T-helper 2 cell treated with Interferon-gamma antibody and Interleukin-4, amounts not matched to agents 5 μg/mL and 100 μg/mL, for 36 hours (primary cell): ENCODE measurements at regions not wholly inside any gene's neighbourhood (a gene's known extent, or its start where the extent isn't known, plus 50 kb on each side); places are given as distances from the start of the nearest gene placed in this dataset.

Experiments
- DNase-seq: peaks from one replicate; pipeline ENCODE4 v3.0.0; 2021; ENCODE audit warnings: low spot score
- H3K27ac Mint-ChIP-seq: one replicate; pipeline ENCODE4 v1.8.0; 2021; ENCODE audit warnings: mild to moderate bottlenecking, mixed read lengths
- H3K27me3 Mint-ChIP-seq: one replicate; pipeline ENCODE4 v1.8.0; 2021; ENCODE audit warnings: low read depth, mixed read lengths
- H3K36me3 Mint-ChIP-seq: one replicate; pipeline ENCODE4 v1.8.0; 2021; ENCODE audit warnings: low read depth, mixed read lengths
- H3K4me1 Mint-ChIP-seq: one replicate; pipeline ENCODE4 v1.8.0; 2021; ENCODE audit warnings: low read depth, mixed read lengths
- H3K4me3 Mint-ChIP-seq: one replicate; pipeline ENCODE4 v1.8.0; 2022; ENCODE audit warnings: mild to moderate bottlenecking, moderate library complexity, mixed read lengths
- H3K9me3 Mint-ChIP-seq: one replicate; pipeline ENCODE4 v1.8.0; 2021; ENCODE audit warnings: mixed read lengths

DNA sequence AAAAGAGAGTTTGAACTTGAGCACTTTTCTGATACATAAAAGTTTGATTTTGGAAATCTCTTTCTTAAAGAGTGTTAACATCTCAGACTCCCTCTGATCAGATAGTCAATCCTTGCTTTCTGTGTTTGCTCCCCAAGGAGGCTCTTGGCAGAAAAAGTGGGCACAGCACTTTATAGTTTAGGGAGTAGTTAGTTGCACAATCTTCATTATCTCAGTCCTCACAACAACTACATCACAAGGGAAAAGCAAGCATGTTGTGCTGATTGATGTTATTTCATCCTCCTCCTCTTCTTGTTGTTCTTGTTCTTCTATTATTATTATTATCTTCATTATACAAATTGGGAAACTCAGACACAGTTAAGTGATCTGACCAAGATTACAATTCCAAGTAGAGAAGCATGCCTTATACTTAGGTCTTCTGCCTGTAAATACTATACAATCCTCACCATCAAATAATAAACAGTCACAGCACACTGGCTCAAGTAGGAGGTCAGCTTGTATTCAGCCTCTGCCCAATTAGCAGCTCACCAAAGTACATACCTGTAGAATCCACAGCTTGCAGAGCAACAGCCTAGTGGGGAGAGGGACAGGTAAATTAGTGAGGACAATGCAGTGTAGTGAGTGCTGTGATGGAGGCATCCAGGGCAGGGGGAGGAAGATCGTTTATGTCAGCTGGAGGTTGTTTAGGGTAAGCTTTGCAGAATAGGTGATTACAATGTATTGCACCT, 304.1 kb upstream of the MME start:
- Mint-ChIP-seq H3K4me1 (no peaks in the 10 kb centered on the region), H3K36me3 (no peaks in the 10 kb centered on the region), H3K9me3 (peaks cover 7% of the 10 kb centered on the region), H3K27ac (no peak overlapping the region), H3K27me3 (no peaks in the 10 kb centered on the region), H3K4me3 (no peak overlapping the region)
- no peak for DNase-seq

DNA sequence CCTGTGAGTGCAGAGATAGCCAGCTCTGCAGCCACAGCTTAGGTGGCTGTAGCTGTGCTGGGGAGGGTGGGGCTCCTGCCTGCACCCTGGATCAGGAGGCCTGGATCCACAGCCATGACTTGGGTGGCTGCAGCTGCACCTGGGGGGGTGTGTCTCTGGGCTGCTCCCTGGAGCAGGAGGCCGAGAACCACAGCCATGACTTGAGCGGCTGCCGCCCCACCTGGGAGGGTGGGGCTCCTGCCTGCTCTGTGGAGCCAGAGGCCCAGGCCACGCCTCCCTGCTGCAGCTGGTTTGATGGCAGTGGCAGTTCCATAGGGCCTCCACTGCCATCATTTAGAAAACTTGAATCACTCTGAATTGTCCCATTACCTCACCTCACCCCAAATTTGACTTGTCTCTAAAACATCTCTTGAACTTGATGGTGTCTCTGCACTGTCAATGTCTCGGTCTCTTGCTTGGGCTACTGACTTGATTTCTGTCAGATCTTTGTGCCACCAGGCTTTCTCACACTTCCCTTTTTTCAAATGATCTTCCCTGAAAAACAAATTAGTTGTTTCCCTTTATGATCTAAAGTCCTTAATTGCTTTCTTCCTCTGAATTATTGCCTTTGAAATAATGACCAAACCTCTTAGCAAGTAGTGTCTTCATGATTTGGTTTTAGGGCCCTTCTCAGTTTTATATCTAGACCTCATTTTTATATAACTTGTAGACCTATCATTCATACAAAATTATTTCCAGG, 313.2 kb upstream of the MME start:
- no peak overlapping the region for H3K4me3 Mint-ChIP-seq

DNA sequence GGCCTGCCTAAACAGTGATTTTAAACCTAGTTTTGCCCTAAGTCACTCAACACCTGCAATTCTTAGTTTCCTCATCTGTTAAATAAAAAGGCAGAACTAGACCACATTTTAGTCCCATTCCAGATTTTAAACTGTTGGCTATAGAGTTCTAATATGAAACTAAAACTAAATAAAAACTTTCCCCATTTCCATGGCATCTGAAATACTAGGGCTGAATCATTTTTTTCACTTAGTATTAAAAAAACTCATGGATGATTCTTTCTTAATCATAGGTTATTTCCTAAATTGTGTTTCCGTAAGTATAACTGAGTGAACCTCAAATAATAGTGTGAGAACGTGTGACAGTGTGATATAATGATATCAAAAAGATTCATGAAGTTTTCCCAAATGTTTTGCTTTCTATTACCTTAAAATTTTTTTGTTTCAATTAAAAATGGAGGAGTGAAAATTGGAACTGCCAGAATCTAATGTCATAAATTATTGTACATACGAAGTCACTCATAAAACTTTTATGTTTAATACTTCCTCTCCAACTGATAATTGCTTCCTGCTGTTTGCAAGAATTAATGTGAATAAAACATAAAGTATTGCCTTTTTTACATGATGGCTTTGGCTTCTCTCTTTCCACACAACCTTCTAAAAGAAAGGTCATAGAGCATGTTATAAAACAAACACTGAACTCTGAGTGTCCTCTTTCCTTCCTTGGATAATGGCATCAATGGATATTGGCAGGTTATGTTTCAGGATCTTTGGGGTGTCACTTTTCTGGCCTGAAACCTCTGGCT, 315.1 kb upstream of the MME start:
- H3K27me3 Mint-ChIP-seq, result no peaks in the 10 kb centered on the region
- no peaks in the 10 kb centered on the region for H3K4me1 Mint-ChIP-seq
- H3K27ac Mint-ChIP-seq, result no peak overlapping the region

More for the DNA sequence above, 313.2 kb upstream of the MME start:
- Mint-ChIP-seq H3K27me3 (no peaks in the 10 kb centered on the region), H3K9me3 (peaks cover 7% of the 10 kb centered on the region), H3K27ac (no peak overlapping the region), H3K4me1 (no peaks in the 10 kb centered on the region), H3K36me3 (no peaks in the 10 kb centered on the region)
- DNase-seq, result no peak

DNA sequence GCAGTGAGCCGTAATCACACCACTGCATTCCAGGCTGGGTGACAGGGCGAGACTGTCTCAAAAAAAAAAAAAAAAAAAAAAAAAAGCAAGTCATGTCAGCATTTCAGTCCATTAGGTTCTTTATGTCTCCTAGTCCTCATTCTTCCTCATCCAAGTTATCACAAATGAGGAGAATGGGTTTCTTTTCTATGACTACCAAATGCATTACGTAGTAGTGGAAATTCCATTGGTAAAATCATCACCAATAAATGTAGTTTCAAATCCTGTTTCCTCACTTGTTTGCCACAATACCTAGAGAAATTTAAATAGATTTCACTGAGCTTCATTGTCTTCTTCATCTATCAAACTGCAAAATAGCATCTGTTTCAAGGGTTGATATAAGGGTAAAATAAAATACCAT, 317.6 kb upstream of the MME start:
- no peak for DNase-seq
- no peaks in the 10 kb centered on the region for H3K9me3 Mint-ChIP-seq
- H3K36me3 Mint-ChIP-seq, result no peaks in the 10 kb centered on the region
- no peak overlapping the region for H3K4me3 Mint-ChIP-seq
- no peak overlapping the region for H3K27ac Mint-ChIP-seq
- H3K4me1 Mint-ChIP-seq, result no peaks in the 10 kb centered on the region
- no peaks in the 10 kb centered on the region for H3K27me3 Mint-ChIP-seq

More for the DNA sequence above, 315.1 kb upstream of the MME start:
- H3K9me3 Mint-ChIP-seq, result no peaks in the 10 kb centered on the region
- DNase-seq, result no peak
- no peak overlapping the region for H3K4me3 Mint-ChIP-seq
- H3K36me3 Mint-ChIP-seq, result no peaks in the 10 kb centered on the region

DNA sequence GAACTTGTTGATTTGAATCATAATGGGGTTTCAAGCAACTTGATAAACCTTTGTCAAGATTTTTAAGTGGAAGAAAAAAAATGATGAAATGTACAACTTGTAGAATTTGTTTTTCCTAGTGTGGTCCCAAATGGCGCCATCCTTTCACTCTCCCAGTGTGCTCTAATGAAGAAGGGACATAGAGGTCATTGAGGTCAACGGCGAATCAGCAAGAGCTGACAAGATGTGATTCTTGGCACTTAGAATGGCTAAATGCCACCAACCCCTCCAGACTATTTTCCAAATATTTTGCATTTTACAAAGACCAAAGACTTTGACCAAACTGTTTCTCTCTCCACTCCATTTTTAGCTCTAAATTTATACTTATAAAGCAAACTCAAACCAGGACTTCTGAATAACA, 320.2 kb upstream of the MME start:
- H3K36me3 Mint-ChIP-seq, result no peaks in the 10 kb centered on the region
- no peaks in the 10 kb centered on the region for H3K27me3 Mint-ChIP-seq
- no peaks in the 10 kb centered on the region for H3K4me1 Mint-ChIP-seq
- H3K27ac Mint-ChIP-seq, result no peak overlapping the region
- H3K9me3 Mint-ChIP-seq, result no peaks in the 10 kb centered on the region
- no peak overlapping the region for H3K4me3 Mint-ChIP-seq
- no peak for DNase-seq

DNA sequence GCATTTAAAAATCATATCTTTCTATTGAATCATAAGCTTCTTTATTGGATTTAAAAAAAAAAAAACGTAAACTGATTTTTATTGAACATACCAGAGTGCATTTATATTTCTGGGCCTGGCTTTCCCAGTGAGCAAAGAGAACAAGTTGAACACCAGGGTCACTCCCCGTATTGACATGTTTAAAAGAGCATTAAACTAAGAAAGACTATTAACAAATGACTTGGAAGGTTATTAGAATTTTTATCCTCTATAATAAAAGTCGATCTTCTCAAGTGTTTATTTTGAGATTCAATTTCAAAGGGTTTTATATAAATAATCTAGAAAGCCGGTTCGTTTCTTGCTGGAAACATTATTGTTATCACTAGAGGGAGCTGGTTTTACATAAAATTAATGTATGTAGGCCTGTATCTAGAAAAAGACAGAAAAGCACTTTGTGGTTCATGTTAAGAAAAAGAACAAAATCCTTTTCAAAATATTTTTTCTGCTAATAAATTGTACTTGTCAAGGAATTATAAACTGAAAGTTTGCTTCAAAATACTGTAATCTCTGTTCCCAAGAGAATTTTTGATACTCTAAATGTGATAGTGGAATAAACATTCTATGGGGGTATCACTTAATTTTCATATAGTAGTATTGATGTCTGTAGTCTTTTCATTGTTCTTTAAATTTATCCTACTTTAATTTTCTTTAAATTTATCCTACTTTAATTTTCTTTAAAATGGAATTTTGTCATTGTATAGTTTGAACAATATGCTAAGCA, 321.8 kb upstream of the MME start:
- DNase-seq, result no peak
- Mint-ChIP-seq H3K9me3 (no peaks in the 10 kb centered on the region), H3K4me1 (no peaks in the 10 kb centered on the region), H3K27ac (no peak overlapping the region), H3K36me3 (no peaks in the 10 kb centered on the region), H3K4me3 (no peak overlapping the region), H3K27me3 (no peaks in the 10 kb centered on the region)

DNA sequence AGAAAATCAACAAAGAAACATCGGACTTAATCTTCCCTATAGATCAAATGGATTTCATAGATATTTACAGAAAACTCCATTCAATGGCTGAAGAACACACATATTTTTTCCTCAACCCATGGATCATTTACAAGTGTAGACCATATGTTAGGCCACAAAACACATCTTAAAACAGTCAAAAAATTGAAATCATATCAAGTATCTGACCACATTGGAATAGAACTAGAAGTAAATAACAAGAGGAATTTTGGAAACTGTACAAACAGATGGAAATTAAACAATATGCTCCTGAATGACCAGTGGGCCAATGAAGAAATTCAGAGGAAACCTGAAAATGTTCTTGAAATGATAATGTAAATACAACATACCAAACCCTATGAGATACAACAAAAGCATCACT, 323.1 kb upstream of the GPR149 start:
- H3K4me3 Mint-ChIP-seq, result no peak overlapping the region
- H3K27ac Mint-ChIP-seq, result no peak overlapping the region
- H3K4me1 Mint-ChIP-seq, result no peaks in the 10 kb centered on the region
- no peaks in the 10 kb centered on the region for H3K9me3 Mint-ChIP-seq
- DNase-seq, result no peak
- no peaks in the 10 kb centered on the region for H3K36me3 Mint-ChIP-seq
- H3K27me3 Mint-ChIP-seq, result no peaks in the 10 kb centered on the region

DNA sequence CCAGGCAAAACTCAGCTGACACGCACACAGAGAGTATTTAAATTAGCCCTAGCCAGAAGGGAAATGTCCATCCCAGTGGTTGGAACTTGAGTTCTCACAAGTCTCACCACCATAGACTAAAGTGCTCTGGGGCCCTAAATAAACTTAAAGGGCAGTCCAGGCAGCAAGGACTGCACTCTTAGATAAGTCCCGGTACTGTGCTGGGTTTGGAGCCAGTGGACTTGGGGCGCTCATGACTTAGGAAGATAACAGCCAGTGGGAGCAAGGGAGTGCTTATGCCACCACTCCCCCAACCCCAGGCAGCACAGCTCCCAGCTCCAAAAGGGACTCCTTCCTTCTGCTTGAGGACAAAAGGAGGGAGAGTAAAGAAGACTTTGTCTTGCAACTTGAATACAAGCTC, 319.5 kb upstream of the GPR149 start:
- Mint-ChIP-seq H3K36me3 (no peaks in the 10 kb centered on the region), H3K27me3 (no peaks in the 10 kb centered on the region), H3K27ac (no peak overlapping the region), H3K4me3 (no peak overlapping the region), H3K4me1 (no peaks in the 10 kb centered on the region), H3K9me3 (no peaks in the 10 kb centered on the region)
- DNase-seq, result no peak

DNA sequence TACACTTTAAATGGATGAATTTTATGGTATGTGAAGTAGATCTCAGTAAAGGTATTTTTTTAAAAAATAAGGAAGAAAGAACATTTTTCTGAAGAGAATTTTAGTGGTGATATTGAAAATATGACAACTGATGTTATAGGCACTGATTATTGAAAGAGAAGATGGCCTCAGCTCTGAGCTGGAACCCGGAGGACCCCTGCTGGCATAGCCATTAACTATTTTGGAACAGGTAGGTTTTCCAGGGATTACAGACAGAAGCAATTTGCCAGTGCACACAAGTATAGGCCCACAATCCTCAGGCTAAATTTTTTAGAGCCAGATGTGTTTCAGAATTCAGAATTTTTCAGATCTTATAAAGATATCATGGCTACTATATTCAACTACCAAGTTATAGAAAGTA, 315.9 kb upstream of the GPR149 start:
- H3K4me1 Mint-ChIP-seq, result no peaks in the 10 kb centered on the region
- no peaks in the 10 kb centered on the region for H3K27me3 Mint-ChIP-seq
- H3K27ac Mint-ChIP-seq, result no peak overlapping the region
- no peaks in the 10 kb centered on the region for H3K36me3 Mint-ChIP-seq
- H3K4me3 Mint-ChIP-seq, result no peak overlapping the region
- no peak for DNase-seq
- peaks cover 10% of the 10 kb centered on the region for H3K9me3 Mint-ChIP-seq

DNA sequence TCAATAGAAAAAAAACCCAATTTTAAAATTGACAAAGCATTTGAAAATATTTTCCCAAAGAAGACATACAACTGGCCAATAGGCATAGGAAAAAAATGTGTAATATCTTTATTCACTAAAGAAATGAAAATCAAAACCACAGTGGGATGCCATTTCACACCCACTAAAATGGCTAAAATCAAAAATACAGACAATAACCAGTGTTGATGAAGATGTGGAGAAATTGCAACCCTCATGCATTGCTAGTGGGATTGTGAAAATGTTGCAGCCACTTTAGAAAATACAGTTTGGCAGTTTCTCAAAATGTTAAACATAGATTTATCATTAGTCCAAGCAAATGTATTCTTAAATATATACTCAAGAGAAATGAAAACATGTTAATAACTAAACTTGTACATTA, 315.1 kb upstream of the GPR149 start:
- Mint-ChIP-seq H3K27ac (no peak overlapping the region), H3K27me3 (no peaks in the 10 kb centered on the region), H3K4me3 (no peak overlapping the region), H3K9me3 (peaks cover 15% of the 10 kb centered on the region), H3K4me1 (no peaks in the 10 kb centered on the region), H3K36me3 (no peaks in the 10 kb centered on the region)
- DNase-seq, result no peak

DNA sequence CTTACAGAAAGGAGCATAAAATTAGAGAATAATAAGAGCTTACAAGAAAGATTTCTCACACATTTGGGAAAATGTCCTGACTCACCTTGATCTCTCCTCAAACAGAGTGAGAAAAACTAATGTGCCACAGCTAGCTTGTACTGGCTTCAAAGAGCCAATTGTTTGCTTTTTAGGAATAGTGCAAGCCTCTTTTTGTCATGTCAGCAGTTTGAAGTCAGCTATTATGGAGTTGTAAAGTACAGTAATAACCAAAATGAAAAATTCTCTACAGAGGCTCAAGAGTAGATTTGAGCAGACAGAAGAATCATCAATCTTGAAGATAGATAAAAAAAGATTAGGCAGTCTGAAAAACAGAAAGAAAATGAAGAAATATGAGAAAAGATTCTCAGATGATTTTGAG, 313.4 kb upstream of the GPR149 start:
- no peak overlapping the region for H3K4me3 Mint-ChIP-seq
- H3K27me3 Mint-ChIP-seq, result no peaks in the 10 kb centered on the region
- H3K9me3 Mint-ChIP-seq, result peaks cover 15% of the 10 kb centered on the region
- H3K4me1 Mint-ChIP-seq, result no peaks in the 10 kb centered on the region
- no peak overlapping the region for H3K27ac Mint-ChIP-seq
- no peak for DNase-seq
- no peaks in the 10 kb centered on the region for H3K36me3 Mint-ChIP-seq

DNA sequence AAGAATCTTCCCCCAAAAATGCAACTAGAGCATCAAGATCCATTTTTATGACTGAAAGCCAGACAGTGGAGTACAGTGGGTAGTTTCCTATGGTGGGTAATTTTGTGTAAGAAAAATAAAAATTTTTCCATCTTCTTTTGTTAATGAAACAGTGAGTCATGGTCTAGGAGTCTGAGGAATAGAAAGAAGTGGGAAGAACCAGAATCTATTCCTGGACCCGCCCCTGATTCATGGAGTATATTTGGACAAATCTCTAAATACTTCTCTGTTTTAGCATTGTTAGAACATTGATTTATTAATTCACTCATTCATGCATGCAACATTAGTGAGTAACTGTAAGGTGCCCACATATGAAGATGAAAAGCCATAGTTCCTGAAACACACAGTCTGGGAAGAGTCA, 304.5 kb upstream of the GPR149 start:
- DNase-seq, result no peak
- no peak overlapping the region for H3K27ac Mint-ChIP-seq
- H3K27me3 Mint-ChIP-seq, result no peaks in the 10 kb centered on the region
- no peaks in the 10 kb centered on the region for H3K9me3 Mint-ChIP-seq
- no peak overlapping the region for H3K4me3 Mint-ChIP-seq
- no peaks in the 10 kb centered on the region for H3K4me1 Mint-ChIP-seq
- H3K36me3 Mint-ChIP-seq, result no peaks in the 10 kb centered on the region

DNA sequence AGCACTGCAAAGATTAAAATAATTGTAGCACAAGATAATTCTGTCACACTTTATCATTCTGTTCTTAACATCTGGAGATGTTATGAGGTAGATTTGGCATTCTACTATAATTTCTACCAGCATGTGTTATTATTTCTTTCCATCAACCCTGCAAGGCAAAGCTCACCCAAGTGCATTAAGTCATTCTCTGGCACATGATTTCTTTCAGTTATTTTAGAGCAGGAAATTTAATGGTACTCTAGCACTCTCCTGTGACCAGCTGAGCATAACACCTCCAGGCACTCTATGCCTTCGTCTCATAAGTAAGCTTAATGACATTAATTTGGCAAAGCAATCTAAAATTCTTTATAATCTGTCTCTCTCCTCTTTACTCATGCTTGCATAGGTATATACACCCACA, 300.2 kb upstream of the GPR149 start:
- H3K4me3 Mint-ChIP-seq, result no peak overlapping the region
- H3K27me3 Mint-ChIP-seq, result no peaks in the 10 kb centered on the region
- H3K27ac Mint-ChIP-seq, result no peak overlapping the region
- no peak for DNase-seq
- H3K9me3 Mint-ChIP-seq, result no peaks in the 10 kb centered on the region
- no peaks in the 10 kb centered on the region for H3K36me3 Mint-ChIP-seq
- no peaks in the 10 kb centered on the region for H3K4me1 Mint-ChIP-seq

DNA sequence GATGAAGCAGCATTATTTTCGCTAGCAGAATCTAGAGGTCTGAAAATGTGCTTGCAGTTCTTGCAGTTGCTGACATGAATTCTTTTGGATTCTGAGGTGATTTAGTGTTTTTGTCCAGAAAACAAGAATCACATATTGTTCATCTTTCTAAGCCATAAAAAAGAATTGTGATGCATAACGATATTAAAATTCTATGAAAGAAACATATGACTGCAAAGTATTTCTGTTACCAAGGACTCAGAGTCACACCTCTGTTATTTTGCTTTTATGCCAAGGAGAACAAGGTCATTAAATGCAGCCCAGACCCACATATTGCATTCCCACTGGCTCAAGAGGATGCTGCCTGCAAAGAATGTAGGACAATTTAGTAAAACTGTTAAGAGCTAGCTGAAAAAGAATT, 299.8 kb upstream of the GPR149 start:
- H3K9me3 Mint-ChIP-seq, result no peaks in the 10 kb centered on the region
- H3K27ac Mint-ChIP-seq, result no peak overlapping the region
- no peak for DNase-seq
- H3K4me3 Mint-ChIP-seq, result no peak overlapping the region
- H3K4me1 Mint-ChIP-seq, result no peaks in the 10 kb centered on the region
- H3K36me3 Mint-ChIP-seq, result no peaks in the 10 kb centered on the region
- H3K27me3 Mint-ChIP-seq, result no peaks in the 10 kb centered on the region
